NCI-H748 treated with DMSO at 0.1 percent for 48 hours (cell line): ENCODE measurements at regions not wholly inside any gene's neighbourhood (a gene's known extent, or its start where the extent isn't known, plus 50 kb on each side); places are given as distances from the start of the nearest gene placed in this dataset.
A peak's percentile ranks its signal among the peaks of the same experiment; 100 is the strongest.
"Not testable (repeated sequence)": the region's sequence is repeated elsewhere in the genome, so short reads cannot be mapped to it uniquely, and the experiment has no call there.

ENCODE experiments used
- DNase-seq: peaks from one replicate; lab custom pipeline; 2025; lab: John Stamatoyannopoulos, UW

- DNase-seq = no peak
Observed at GRCh38 chr4:98828801-98829200, 100.1 kb downstream of the EIF4E start.

GRCh38 chr4:98827661-98828060 is 101.3 kb downstream of the EIF4E start:
- no peak for DNase-seq

GRCh38 chr4:98822144-98822543 is 106.8 kb downstream of the EIF4E start:
- DNase-seq = no peak

GRCh38 chr4:98818116-98818515 is 110.8 kb downstream of the EIF4E start:
- not testable (repeated sequence) for DNase-seq

- DNase-seq = no peak
Observed at GRCh38 chr4:98816816-98817215, 112.1 kb downstream of the EIF4E start.

GRCh38 chr4:98816386-98816785 is 112.5 kb downstream of the EIF4E start:
- DNase-seq = no peak

- DNase-seq = no peak
Observed at GRCh38 chr4:98804403-98804802, 124.5 kb downstream of the EIF4E start.

GRCh38 chr4:98803251-98803650 is 125.7 kb downstream of the EIF4E start:
- DNase-seq = no peak

- peak; percentile 9 for DNase-seq
Observed at GRCh38 chr4:98802770-98803198, 126.1 kb downstream of the EIF4E start.

GRCh38 chr4:98801259-98801725 is 127.6 kb downstream of the EIF4E start:
- DNase-seq = no peak

- DNase-seq = no peak
Observed at GRCh38 chr4:98796991-98797390, 131.9 kb downstream of the EIF4E start.

- no peak for DNase-seq
Observed at GRCh38 chr4:98794565-98795205, 134.2 kb downstream of the EIF4E start.

- DNase-seq = no peak
Observed at GRCh38 chr4:98793658-98794057, 135.2 kb upstream of the TSPAN5 start.

- no peak for DNase-seq
Observed at GRCh38 chr4:98786866-98787265, 128.5 kb upstream of the TSPAN5 start.

GRCh38 chr4:98784947-98785706 is 126.7 kb upstream of the TSPAN5 start:
- DNase-seq = no peak

GRCh38 chr4:98781641-98782357 is 123.4 kb upstream of the TSPAN5 start:
- no peak for DNase-seq

- DNase-seq = no peak
Observed at GRCh38 chr4:98780926-98781325, 122.5 kb upstream of the TSPAN5 start.

GRCh38 chr4:98779088-98779487 is 120.7 kb upstream of the TSPAN5 start:
- DNase-seq = no peak

GRCh38 chr4:98778206-98778605 is 119.8 kb upstream of the TSPAN5 start:
- DNase-seq = no peak

- DNase-seq = no peak
Observed at GRCh38 chr4:98775672-98776071, 117.3 kb upstream of the TSPAN5 start.

- no peak for DNase-seq
Observed at GRCh38 chr4:98773638-98774037, 115.2 kb upstream of the TSPAN5 start.

GRCh38 chr4:98771959-98772632 is 113.7 kb upstream of the TSPAN5 start:
- DNase-seq = peak; percentile 27
